ENCODE measurements at regions not wholly inside any gene's neighbourhood (a gene's known extent, or its start where the extent isn't known, plus 50 kb on each side); places are given as distances from the start of the nearest gene placed in this dataset.

DNA sequence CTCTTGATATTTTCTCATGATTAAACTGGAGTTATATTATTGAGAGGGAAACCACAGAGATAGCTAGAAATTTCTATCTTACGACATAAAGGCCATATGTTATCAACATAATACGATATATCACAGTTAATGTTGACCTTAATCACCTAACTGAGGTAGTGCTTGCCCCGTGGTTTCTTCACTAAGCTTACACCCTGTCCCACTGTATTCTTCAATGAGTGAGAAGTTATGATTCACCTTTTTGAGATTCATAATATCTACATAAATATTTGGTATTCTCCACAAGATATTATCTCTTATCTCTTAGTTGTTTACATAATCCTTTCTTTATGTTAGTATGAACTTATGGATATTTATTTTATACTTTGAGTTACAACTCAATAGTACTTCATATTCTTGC, 1714.1 kb downstream of the BRINP3 start:
- no peak for TF ChIP-seq CTCF (IDR thresholded peaks at IDR 0.05; ENCODE audit: low read length)
- no peak for TF ChIP-seq EZH2 (IDR thresholded peaks at IDR 0.05; ENCODE audit: borderline replicate concordance, low read length)
